Stimulated activated memory B cell treated with anti-CD40 and anti-IgM and Interleukin-4, amounts not matched to agents 10 μg/mL and 1 μg/mL and 100 μg/mL, for 72 hours (primary cell): ENCODE measurements at regions not wholly inside any gene's neighbourhood (a gene's known extent, or its start where the extent isn't known, plus 50 kb on each side); places are given as distances from the start of the nearest gene placed in this dataset.

ENCODE experiments used
- ATAC-seq: fragments of 150-1000 bp; cut with Tn5 transposase; 2 replicates; pipeline ENCODE4 v1.10.0; 2021
- H3K27ac Mint-ChIP-seq: one replicate; pipeline ENCODE4 v1.8.0; 2022; ENCODE audit warnings: mild to moderate bottlenecking, mixed read lengths
- H3K27me3 Mint-ChIP-seq: one replicate; pipeline ENCODE4 v1.8.0; 2022; ENCODE audit warnings: mixed read lengths
- H3K36me3 Mint-ChIP-seq: one replicate; pipeline ENCODE4 v1.8.0; 2022; ENCODE audit warnings: mixed read lengths
- H3K4me1 Mint-ChIP-seq: one replicate; pipeline ENCODE4 v1.8.0; 2022; ENCODE audit warnings: mixed read lengths
- H3K4me3 Mint-ChIP-seq: one replicate; pipeline ENCODE4 v1.8.0; 2022; ENCODE audit warnings: mild to moderate bottlenecking, moderate library complexity, mixed read lengths
- H3K9me3 Mint-ChIP-seq: one replicate; pipeline ENCODE4 v1.8.0; 2022; ENCODE audit warnings: mixed read lengths

DNA sequence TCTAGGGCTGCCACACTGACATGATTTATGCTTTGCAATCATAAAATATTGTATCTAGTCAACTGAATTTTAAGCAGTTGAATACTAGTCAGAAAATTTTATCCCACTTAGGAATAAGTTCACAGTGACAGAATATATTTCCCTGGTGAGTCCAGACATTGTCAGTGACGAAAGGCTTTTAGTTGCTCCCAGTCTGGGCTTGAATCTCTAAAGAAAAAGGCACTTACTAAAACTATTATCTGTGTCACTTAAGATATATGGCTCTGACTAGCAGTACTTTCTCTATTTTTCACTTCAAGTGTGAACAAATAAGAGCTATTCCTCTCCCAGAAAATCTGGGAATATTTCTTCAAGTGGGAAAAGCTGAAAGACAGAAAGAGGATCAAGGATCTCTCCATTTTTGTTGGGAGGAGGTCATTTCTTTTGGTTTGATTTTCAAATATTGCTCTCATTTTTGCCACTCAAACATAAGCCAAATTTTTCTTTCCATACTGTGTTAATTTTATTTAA, 1262.3 kb upstream of the USP15 start:
- no peak for ATAC-seq
- Mint-ChIP-seq H3K36me3 (no peaks in the 10 kb centered on the region), H3K27me3 (no peaks in the 10 kb centered on the region), H3K4me1 (no peaks in the 10 kb centered on the region), H3K27ac (no peak overlapping the region), H3K9me3 (peaks cover 5% of the 10 kb centered on the region), H3K4me3 (no peak overlapping the region)

DNA sequence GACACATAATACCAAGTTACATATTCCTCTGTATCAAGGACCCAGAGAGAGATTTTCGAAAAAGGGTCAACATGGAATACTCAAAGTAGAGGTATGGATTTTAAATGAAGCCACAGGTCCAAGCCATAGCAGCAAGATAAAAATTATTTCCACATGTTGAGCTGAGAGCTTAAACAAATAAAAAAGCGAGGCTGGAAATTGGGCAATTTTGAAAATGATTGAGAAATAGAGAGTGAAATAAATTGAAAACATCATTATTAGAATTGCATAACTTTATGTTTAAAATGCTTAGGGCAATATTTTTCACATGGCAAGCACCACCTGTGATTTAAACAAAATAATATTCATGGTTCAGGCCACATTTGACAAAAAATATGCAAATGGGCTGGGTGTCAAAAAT, 1251.0 kb upstream of the USP15 start:
- Mint-ChIP-seq H3K27ac (no peak overlapping the region), H3K9me3 (no peaks in the 10 kb centered on the region), H3K4me3 (no peak overlapping the region), H3K36me3 (no peaks in the 10 kb centered on the region), H3K27me3 (no peaks in the 10 kb centered on the region), H3K4me1 (no peaks in the 10 kb centered on the region)
- ATAC-seq = no peak

DNA sequence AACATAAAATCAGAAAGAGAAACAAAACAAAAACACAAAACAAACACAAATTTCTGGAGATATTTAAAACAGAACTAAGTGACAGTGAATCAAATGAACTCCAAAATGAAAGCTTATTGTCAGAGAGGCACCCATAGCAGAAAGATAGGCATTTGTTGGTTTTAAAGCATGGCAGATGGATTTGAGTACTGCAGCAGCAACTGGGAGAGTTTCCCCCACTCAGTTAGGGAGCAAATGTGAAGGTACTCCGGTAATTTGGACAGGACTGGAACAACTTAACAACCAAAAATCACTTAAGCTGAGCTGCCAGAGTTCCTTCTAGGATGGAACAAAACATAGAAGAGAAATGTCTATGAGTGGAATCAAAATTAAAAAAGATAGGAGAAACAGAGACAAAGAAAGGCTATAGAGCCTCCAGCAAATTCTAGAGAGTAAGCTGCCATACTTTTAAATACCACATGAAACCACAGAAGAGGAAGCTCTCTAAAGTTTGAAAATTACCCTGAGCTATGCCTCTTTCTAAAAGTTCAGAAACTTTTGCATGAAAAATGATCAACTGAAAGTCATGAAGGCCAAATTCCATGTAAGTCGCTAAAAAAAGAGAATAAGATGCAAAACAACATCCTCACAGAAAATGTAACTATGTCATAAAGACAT, 1248.3 kb upstream of the USP15 start:
- Mint-ChIP-seq H3K27ac (no peak overlapping the region), H3K36me3 (no peaks in the 10 kb centered on the region), H3K27me3 (no peaks in the 10 kb centered on the region), H3K9me3 (peaks cover 5% of the 10 kb centered on the region), H3K4me3 (no peak overlapping the region), H3K4me1 (no peaks in the 10 kb centered on the region)
- no peak for ATAC-seq

DNA sequence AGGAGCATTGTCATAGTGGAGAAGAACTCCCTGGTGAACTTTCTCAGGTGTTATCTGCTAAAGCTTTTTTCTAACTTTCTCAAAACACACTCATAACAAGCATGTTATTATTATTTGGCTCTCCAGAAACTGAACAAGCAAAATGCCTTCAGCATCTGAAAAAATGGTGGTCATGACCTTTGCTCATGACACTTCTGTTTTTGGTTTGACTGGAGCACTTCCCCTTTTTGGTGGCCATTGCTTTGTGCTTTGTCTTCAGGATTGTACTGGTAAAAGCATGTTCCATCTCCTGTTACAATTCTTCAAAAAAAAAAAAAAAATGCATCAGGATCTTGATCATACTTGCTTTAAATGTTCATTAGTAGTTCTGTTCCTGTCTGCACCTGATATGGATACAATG, 1241.6 kb upstream of the USP15 start:
- no peak for ATAC-seq
- no peak overlapping the region for H3K27ac Mint-ChIP-seq

DNA sequence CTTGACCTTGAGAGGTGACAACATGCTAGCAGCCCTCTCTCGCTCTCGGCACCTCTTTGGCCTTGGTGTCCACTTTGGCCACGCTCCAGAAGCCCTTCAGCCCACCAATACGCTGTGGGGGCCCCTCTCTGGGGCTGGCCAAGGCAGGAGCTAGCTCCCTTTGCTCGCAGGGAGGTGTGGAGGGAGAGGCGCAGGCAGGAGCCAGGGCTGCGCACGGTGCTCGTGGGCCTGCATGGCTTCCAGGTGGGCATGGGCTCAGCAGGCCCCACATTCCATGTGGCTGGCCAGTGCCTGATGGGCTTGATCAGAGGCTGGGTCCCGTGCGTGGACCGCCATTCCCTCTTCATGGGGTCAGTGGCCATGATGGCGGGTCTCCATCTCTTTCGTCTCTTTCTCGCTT, 1237.0 kb upstream of the USP15 start:
- Mint-ChIP-seq H3K4me1 (no peaks in the 10 kb centered on the region), H3K36me3 (no peaks in the 10 kb centered on the region), H3K27ac (no peak overlapping the region), H3K27me3 (no peaks in the 10 kb centered on the region), H3K4me3 (no peak overlapping the region), H3K9me3 (peaks cover 10% of the 10 kb centered on the region)
- ATAC-seq = no peak

More for the DNA sequence above, 1241.6 kb upstream of the USP15 start:
- H3K27me3 Mint-ChIP-seq = no peaks in the 10 kb centered on the region
- H3K9me3 Mint-ChIP-seq = peaks cover 12% of the 10 kb centered on the region
- H3K4me1 Mint-ChIP-seq = no peaks in the 10 kb centered on the region
- H3K4me3 Mint-ChIP-seq = no peak overlapping the region
- H3K36me3 Mint-ChIP-seq = no peaks in the 10 kb centered on the region

DNA sequence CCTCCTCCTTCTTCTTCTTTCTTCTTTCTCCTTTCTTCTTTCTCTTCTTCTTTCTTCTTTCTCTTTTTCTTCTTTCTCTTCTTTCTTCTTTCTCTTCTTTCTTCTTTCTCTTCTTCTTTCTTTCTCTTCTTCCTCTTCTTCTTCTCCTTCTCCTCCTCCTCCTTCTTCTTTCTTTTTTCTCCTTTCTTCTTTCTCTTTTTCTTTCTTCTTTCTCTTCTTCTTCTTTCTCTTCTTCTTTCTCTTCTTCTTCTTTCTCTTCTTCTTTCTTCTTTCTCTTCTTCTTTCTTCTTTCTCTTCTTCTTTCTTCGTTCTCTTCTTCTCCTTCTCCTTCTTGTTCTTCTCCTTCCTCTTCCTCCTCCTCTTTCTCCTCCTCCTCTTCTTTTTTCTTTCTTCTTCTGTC, 1230.7 kb upstream of the USP15 start:
- Mint-ChIP-seq H3K27ac (no peak overlapping the region), H3K4me3 (no peak overlapping the region), H3K9me3 (peaks cover 7% of the 10 kb centered on the region), H3K36me3 (no peaks in the 10 kb centered on the region), H3K27me3 (no peaks in the 10 kb centered on the region), H3K4me1 (no peaks in the 10 kb centered on the region)
- no peak for ATAC-seq

DNA sequence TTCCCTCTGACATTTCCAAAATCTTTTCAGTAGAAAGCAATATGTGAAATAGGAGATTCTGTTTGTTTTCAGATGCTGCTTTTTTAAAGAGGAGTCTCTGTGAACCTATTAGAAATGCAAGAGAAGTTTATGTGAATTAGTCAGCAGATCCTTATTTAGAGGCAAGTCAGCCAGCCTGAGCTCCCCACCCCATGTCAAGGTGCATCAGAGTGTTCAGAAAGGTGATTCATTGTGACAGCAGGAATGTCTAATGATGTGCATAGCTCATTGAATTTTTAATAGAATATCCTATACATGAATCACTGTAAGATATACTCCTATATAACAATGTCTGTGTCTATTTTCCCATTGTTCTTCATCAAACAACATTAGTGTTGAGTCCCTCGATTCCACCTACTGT, 1222.4 kb upstream of the USP15 start:
- no peak for ATAC-seq
- no peak overlapping the region for H3K4me3 Mint-ChIP-seq
- H3K4me1 Mint-ChIP-seq = no peaks in the 10 kb centered on the region
- no peaks in the 10 kb centered on the region for H3K36me3 Mint-ChIP-seq
- no peak overlapping the region for H3K27ac Mint-ChIP-seq
- no peaks in the 10 kb centered on the region for H3K27me3 Mint-ChIP-seq
- peaks cover 3% of the 10 kb centered on the region for H3K9me3 Mint-ChIP-seq

DNA sequence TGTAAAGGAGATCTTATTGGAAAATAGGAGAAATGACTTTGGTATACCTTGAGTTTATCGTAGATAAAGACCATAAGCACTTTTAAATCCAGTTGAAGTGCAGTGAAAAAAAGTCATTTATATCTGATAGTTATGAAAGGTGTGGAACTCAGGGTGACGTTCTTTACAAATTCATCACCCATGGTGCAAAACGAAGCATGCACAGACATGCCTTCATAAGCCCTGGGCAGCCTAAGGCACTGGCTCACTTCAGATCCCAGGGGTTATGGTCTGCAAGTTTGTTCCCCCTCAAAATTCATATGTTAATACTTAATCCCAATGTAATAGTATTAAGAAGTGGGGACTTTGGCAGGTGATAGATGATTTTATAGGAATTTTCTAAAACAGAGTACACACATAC, 1216.4 kb upstream of the USP15 start:
- no peaks in the 10 kb centered on the region for H3K36me3 Mint-ChIP-seq
- no peaks in the 10 kb centered on the region for H3K4me1 Mint-ChIP-seq
- H3K9me3 Mint-ChIP-seq = peaks cover 3% of the 10 kb centered on the region
- ATAC-seq = no peak
- H3K27ac Mint-ChIP-seq = no peak overlapping the region
- no peak overlapping the region for H3K4me3 Mint-ChIP-seq
- no peaks in the 10 kb centered on the region for H3K27me3 Mint-ChIP-seq

DNA sequence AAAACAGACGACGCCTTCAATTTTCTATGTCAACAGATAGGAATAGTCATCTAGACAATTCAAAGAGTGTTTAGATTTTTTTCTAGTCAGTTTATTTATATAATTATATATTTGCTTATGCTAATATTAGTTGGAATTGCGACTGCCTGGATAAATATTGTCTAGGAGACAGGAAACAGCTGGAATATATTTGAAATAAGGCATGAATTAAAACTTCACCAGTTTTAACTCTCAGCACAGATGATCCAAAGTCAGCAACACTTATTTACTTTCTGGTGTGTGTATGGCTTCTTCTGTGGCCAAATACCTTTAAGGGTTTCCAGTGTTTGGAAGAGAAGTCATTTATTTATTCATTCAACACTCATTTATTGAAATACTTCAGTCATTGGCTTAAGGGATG, 1215.4 kb upstream of the USP15 start:
- ATAC-seq = no peak
- Mint-ChIP-seq H3K27me3 (no peaks in the 10 kb centered on the region), H3K27ac (no peak overlapping the region), H3K9me3 (peaks cover 3% of the 10 kb centered on the region), H3K36me3 (no peaks in the 10 kb centered on the region), H3K4me3 (no peak overlapping the region), H3K4me1 (no peaks in the 10 kb centered on the region)

DNA sequence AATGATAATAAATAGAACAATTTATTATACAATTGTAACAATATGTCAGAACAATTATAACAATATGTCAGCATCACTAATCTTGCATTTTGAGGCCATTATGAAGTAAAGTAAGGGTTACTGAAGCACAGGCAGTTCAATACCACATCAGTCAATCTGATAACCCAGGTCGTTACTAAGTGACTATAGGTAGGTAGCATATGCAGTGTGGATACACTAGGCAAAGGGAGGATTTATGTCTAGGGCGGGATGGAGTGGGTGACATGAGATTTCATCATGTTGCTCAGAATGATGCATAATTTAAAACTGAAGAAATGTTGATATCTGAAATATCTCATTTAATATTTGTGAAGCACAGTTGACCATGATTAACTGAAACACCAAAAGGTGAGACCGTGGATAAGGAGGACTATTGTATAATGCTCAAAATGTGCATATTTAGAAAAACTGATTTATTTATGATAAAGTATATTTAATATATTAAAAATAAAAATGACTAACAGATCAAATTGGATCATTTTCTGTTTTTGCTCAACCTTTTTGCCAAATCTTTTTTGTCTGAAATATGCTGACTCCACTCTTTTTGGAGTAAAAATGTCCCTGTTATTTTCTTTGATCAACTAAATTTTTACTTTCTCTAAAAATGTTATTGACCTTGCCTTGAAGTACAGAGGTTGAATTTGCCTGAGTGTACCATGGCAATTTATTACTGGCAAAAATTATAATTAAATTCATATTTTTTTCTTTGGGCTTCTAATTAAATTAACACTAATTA, 1189.4 kb upstream of the USP15 start:
- Mint-ChIP-seq H3K36me3 (no peaks in the 10 kb centered on the region), H3K4me1 (no peaks in the 10 kb centered on the region), H3K27me3 (no peaks in the 10 kb centered on the region), H3K27ac (no peak overlapping the region), H3K9me3 (no peaks in the 10 kb centered on the region), H3K4me3 (no peak overlapping the region)
- ATAC-seq = no peak

DNA sequence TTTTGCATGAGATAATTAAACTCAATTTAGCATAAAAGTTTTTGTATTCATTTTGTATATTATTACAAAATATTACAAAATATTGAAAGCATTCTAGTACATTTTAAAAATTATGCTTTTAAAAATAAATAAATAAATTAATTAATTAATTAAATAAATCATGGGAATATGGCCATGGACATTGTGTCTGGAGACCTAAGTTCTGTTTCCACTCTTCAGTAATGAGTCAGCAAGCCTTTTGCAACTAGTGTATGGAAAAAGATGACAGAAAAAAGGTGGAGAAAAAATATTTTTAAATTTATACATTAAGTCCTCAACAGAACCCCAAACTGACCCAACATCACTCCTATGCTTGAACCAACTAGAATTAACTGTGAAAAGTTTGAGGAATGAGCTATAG, 1187.5 kb upstream of the USP15 start:
- H3K36me3 Mint-ChIP-seq = no peaks in the 10 kb centered on the region
- no peak for ATAC-seq

DNA sequence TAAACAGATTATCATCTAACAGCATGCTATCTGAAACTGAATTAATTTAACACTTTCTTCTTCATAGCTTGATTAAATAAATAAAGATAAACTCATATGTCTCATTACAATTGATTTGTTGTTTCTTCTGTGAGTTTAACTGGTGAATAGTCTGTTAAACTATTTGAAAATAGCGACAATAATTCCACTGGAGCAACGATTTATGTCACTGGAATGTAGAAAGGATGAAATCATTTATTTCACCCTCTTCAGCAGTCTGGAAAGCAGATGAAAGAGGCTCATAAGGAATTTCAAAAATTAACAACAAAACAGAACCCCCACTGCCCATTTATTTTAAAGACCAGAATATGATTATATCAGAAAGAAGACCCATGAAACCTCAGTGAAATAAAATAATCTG, 1165.1 kb upstream of the USP15 start:
- Mint-ChIP-seq H3K27ac (no peak overlapping the region), H3K4me3 (no peak overlapping the region), H3K36me3 (no peaks in the 10 kb centered on the region), H3K9me3 (no peaks in the 10 kb centered on the region), H3K27me3 (no peaks in the 10 kb centered on the region), H3K4me1 (no peaks in the 10 kb centered on the region)
- no peak for ATAC-seq

More for the DNA sequence above, 1187.5 kb upstream of the USP15 start:
- Mint-ChIP-seq H3K4me1 (no peaks in the 10 kb centered on the region), H3K4me3 (no peak overlapping the region), H3K27ac (no peak overlapping the region), H3K27me3 (no peaks in the 10 kb centered on the region), H3K9me3 (no peaks in the 10 kb centered on the region)

DNA sequence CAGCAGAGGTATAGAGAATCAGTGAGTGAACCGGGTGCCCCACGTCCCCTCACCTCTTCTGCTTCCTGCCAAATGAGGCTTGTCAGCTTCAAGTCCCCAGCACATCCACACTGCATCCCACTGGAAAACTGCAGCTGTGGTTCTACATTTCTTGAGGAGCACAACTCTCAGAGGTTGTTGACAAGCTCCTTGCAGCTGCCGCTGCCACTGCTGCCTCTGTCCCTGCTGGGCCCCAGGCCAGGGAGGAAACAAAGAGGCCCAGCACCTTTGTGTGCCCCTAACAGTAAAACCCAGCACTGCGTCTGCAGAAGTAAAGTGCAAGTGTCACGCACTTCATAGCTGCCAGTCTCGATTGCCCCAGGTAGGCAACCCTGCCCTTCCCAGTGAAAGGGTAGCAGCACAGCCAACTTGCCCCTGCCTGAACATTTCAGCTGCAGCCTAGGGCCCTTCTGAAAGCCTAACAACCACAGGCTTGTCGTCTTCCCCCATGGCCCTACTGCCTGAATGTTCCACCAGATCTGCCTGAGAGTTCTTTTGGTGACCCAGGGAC, 1162.1 kb upstream of the USP15 start:
- Mint-ChIP-seq H3K27me3 (no peaks in the 10 kb centered on the region), H3K27ac (no peak overlapping the region), H3K36me3 (no peaks in the 10 kb centered on the region), H3K4me1 (no peaks in the 10 kb centered on the region), H3K4me3 (no peak overlapping the region), H3K9me3 (peaks cover 6% of the 10 kb centered on the region)
- ATAC-seq = peak; percentile 31

DNA sequence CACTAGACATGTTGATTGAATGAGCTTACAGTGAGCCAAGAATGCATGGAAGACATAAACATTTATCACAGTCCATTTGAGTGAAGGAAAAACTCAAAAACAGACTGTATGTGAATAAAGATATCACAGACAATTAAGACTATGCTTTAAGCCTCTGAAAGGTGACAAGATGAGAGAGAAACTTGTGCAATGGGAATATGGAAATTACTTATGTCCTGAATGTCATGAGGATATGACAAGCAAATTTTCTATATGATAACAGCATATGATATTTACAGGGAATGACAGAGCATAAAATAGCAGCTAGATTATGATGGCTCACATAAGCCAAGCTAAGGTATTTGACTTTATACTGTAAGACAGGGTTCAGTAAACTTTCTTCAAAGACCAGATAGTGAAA, 1153.1 kb upstream of the USP15 start:
- Mint-ChIP-seq H3K36me3 (no peaks in the 10 kb centered on the region), H3K4me1 (no peaks in the 10 kb centered on the region), H3K27me3 (no peaks in the 10 kb centered on the region), H3K27ac (no peak overlapping the region), H3K9me3 (peaks cover 6% of the 10 kb centered on the region), H3K4me3 (no peak overlapping the region)
- no peak for ATAC-seq

DNA sequence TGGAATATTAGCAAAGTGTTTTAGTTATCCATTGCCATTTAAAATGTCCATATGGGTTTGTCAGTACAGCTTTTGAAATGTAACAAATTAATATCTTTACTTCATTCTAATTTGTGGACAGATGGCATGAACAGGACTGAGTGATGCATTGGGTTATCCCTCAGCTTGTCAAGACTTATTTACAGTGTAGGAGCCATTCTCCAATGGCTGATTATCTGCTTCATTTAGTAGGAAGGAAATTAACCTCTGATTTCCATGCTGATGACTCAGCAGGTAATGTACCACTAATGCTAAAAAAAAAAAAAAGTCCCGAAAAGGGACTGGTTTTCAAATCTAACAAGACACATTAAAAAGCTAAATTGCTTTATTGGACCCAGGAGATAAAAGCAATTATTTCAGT, 1149.0 kb upstream of the USP15 start:
- no peaks in the 10 kb centered on the region for H3K4me1 Mint-ChIP-seq
- no peaks in the 10 kb centered on the region for H3K27me3 Mint-ChIP-seq
- H3K9me3 Mint-ChIP-seq = peaks cover 18% of the 10 kb centered on the region
- no peak overlapping the region for H3K27ac Mint-ChIP-seq
- no peak for ATAC-seq
- no peaks in the 10 kb centered on the region for H3K36me3 Mint-ChIP-seq
- no peak overlapping the region for H3K4me3 Mint-ChIP-seq
